Stimulated activated naive CD8-positive, alpha-beta T cell treated with anti-CD3 and anti-CD28 coated beads, Interleukin-15, amount 100 ng/mL, for 72 hours (primary cell): ENCODE measurements at regions not wholly inside any gene's neighbourhood (a gene's known extent, or its start where the extent isn't known, plus 50 kb on each side); places are given as distances from the start of the nearest gene placed in this dataset.
"Not testable (repeated sequence)": the region's sequence is repeated elsewhere in the genome, so short reads cannot be mapped to it uniquely, and the experiment has no call there.

Source experiments
- ATAC-seq: fragments of 150-1000 bp; cut with Tn5 transposase; 2 replicates; pipeline ENCODE4 v1.10.0; 2021; ENCODE audit warnings: mild to moderate bottlenecking, moderate library complexity
- DNase-seq, 2 donors: peaks; one replicate each; pipeline ENCODE4 v3.0.0; 2021 to 2022
- H3K27ac Mint-ChIP-seq, 2 donors: one replicate each; pipeline ENCODE4 v1.8.0; 2022; ENCODE audit warnings: mild to moderate bottlenecking in 2 of 2, mixed read lengths in 2 of 2, moderate library complexity in 2 of 2
- H3K27me3 Mint-ChIP-seq: one replicate; pipeline ENCODE4 v1.8.0; 2022; ENCODE audit warnings: mixed read lengths
- H3K4me1 Mint-ChIP-seq: one replicate; pipeline ENCODE4 v1.8.0; 2022; ENCODE audit warnings: mild to moderate bottlenecking, mixed read lengths
- H3K4me3 Mint-ChIP-seq, 2 donors: one replicate each; pipeline ENCODE4 v1.8.0; 2022; ENCODE audit warnings: mild to moderate bottlenecking in 2 of 2, mixed read lengths in 2 of 2, moderate library complexity in 1 of 2
- H3K9me3 Mint-ChIP-seq, 2 donors: one replicate each; pipeline ENCODE4 v1.8.0; 2022; ENCODE audit warnings: mixed read lengths in 2 of 2

- no peak overlapping the region for H3K4me3 Mint-ChIP-seq
- ATAC-seq (no peak), DNase-seq (no peak)
- H3K4me1 Mint-ChIP-seq, result no peaks in the 10 kb centered on the region
- peaks cover 16% of the 10 kb centered on the region for H3K27me3 Mint-ChIP-seq
- no peak overlapping the region for H3K27ac Mint-ChIP-seq
- H3K9me3 Mint-ChIP-seq, result no peaks in the 10 kb centered on the region
These were observed 54.9 kb upstream of the ZNF678 start for GRCh38 chr1:227508431-227508830.

- H3K9me3 Mint-ChIP-seq, ATAC-seq, H3K4me1 Mint-ChIP-seq, H3K27ac Mint-ChIP-seq, DNase-seq, H3K4me3 Mint-ChIP-seq, H3K27me3 Mint-ChIP-seq: not testable (repeated sequence)
These were observed 56.6 kb upstream of the ZNF678 start for GRCh38 chr1:227506490-227507393.

- H3K27me3 Mint-ChIP-seq, DNase-seq, H3K27ac Mint-ChIP-seq, H3K4me1 Mint-ChIP-seq, H3K9me3 Mint-ChIP-seq, H3K4me3 Mint-ChIP-seq, ATAC-seq: not testable (repeated sequence)
These were observed 67.3 kb upstream of the ZNF678 start for GRCh38 chr1:227496045-227496444.

GRCh38 chr1:227493863-227494551 lies 69.3 kb upstream of the ZNF678 start:
- H3K27me3 Mint-ChIP-seq, ATAC-seq, DNase-seq, H3K4me3 Mint-ChIP-seq, H3K4me1 Mint-ChIP-seq, H3K9me3 Mint-ChIP-seq, H3K27ac Mint-ChIP-seq: not testable (repeated sequence)

- peaks cover 5 to 12% of the 10 kb centered on the region in 2 donors for H3K9me3 Mint-ChIP-seq
- ATAC-seq (no peak), DNase-seq (no peak)
- H3K27ac Mint-ChIP-seq, result no peak overlapping the region
- no peaks in the 10 kb centered on the region for H3K27me3 Mint-ChIP-seq
- no peaks in the 10 kb centered on the region for H3K4me1 Mint-ChIP-seq
- no peak overlapping the region for H3K4me3 Mint-ChIP-seq
These were observed 72.9 kb upstream of the ZNF678 start for GRCh38 chr1:227490478-227490877.

GRCh38 chr1:227490001-227490400 lies 73.4 kb upstream of the ZNF678 start:
- peaks cover 5 to 12% of the 10 kb centered on the region in 2 donors for H3K9me3 Mint-ChIP-seq
- no peak for DNase-seq
- no peak overlapping the region for H3K4me3 Mint-ChIP-seq
- no peaks in the 10 kb centered on the region for H3K27me3 Mint-ChIP-seq
- H3K27ac Mint-ChIP-seq, result no peak overlapping the region
- H3K4me1 Mint-ChIP-seq, result no peaks in the 10 kb centered on the region
- ATAC-seq, result no peak

GRCh38 chr1:227489572-227489971 lies 73.8 kb upstream of the ZNF678 start:
- Mint-ChIP-seq H3K27me3 (no peaks in the 10 kb centered on the region), H3K9me3 (peaks cover 5 to 12% of the 10 kb centered on the region in 2 donors), H3K4me3 (no peak overlapping the region), H3K27ac (no peak overlapping the region), H3K4me1 (no peaks in the 10 kb centered on the region)
- DNase-seq (no peak), ATAC-seq (no peak)

GRCh38 chr1:227487606-227488005 lies 75.8 kb upstream of the ZNF678 start:
- Mint-ChIP-seq H3K9me3 (peaks cover 5 to 12% of the 10 kb centered on the region in 2 donors), H3K27ac (no peak overlapping the region), H3K27me3 (no peaks in the 10 kb centered on the region), H3K4me1 (no peaks in the 10 kb centered on the region), H3K4me3 (no peak overlapping the region)
- no peak for ATAC-seq
- no peak for DNase-seq

- Mint-ChIP-seq H3K4me1 (no peaks in the 10 kb centered on the region), H3K9me3 (peaks cover 5 to 12% of the 10 kb centered on the region in 2 donors), H3K4me3 (no peak overlapping the region), H3K27ac (no peak overlapping the region), H3K27me3 (no peaks in the 10 kb centered on the region)
- ATAC-seq, result no peak
- no peak for DNase-seq
These were observed 76.8 kb upstream of the ZNF678 start for GRCh38 chr1:227486559-227486958.

- peaks cover 37% of the 10 kb centered on the region for H3K27me3 Mint-ChIP-seq
- H3K4me1 Mint-ChIP-seq, result no peaks in the 10 kb centered on the region
- H3K4me3 Mint-ChIP-seq, result no peak overlapping the region
- ATAC-seq (no peak), DNase-seq (no peak)
- H3K27ac Mint-ChIP-seq, result no peak overlapping the region
- H3K9me3 Mint-ChIP-seq, result peaks cover 0 to under 1% of the 10 kb centered on the region in 2 donors
These were observed 81.4 kb upstream of the ZNF678 start for GRCh38 chr1:227482023-227482299.

GRCh38 chr1:227474072-227474471 lies 89.3 kb upstream of the ZNF678 start:
- not testable (repeated sequence) for DNase-seq, H3K27ac Mint-ChIP-seq, ATAC-seq, H3K4me1 Mint-ChIP-seq, H3K9me3 Mint-ChIP-seq, H3K4me3 Mint-ChIP-seq
- peaks cover 43% of the 10 kb centered on the region for H3K27me3 Mint-ChIP-seq

- Mint-ChIP-seq H3K27me3 (peaks cover 34% of the 10 kb centered on the region), H3K27ac (no peak overlapping the region), H3K9me3 (peaks cover 0 to 7% of the 10 kb centered on the region in 2 donors), H3K4me1 (no peaks in the 10 kb centered on the region), H3K4me3 (no peak overlapping the region)
- ATAC-seq, result no peak
- DNase-seq, result no peak
These were observed 90.6 kb upstream of the ZNF678 start for GRCh38 chr1:227472772-227473171.

GRCh38 chr1:227470688-227471087 lies 92.7 kb upstream of the ZNF678 start:
- DNase-seq (no peak), ATAC-seq (no peak)
- H3K4me3 Mint-ChIP-seq, result no peak overlapping the region
- no peak overlapping the region for H3K27ac Mint-ChIP-seq
- peaks cover 0 to 7% of the 10 kb centered on the region in 2 donors for H3K9me3 Mint-ChIP-seq
- H3K4me1 Mint-ChIP-seq, result no peaks in the 10 kb centered on the region
- peaks cover 13% of the 10 kb centered on the region for H3K27me3 Mint-ChIP-seq

- H3K4me3 Mint-ChIP-seq, result no peak overlapping the region
- ATAC-seq (no peak), DNase-seq (no peak)
- no peak overlapping the region for H3K27ac Mint-ChIP-seq
- H3K27me3 Mint-ChIP-seq, result peaks cover 3% of the 10 kb centered on the region
- H3K4me1 Mint-ChIP-seq, result no peaks in the 10 kb centered on the region
- peaks cover 0 to 7% of the 10 kb centered on the region in 2 donors for H3K9me3 Mint-ChIP-seq
These were observed 93.6 kb upstream of the ZNF678 start for GRCh38 chr1:227469708-227470107.

- no peak overlapping the region for H3K4me3 Mint-ChIP-seq
- peaks cover 0 to 7% of the 10 kb centered on the region in 2 donors for H3K9me3 Mint-ChIP-seq
- ATAC-seq (no peak), DNase-seq (no peak)
- H3K4me1 Mint-ChIP-seq, result no peaks in the 10 kb centered on the region
- no peaks in the 10 kb centered on the region for H3K27me3 Mint-ChIP-seq
- no peak overlapping the region for H3K27ac Mint-ChIP-seq
These were observed 97.2 kb upstream of the ZNF678 start for GRCh38 chr1:227466039-227466645.

GRCh38 chr1:227465256-227465655 lies 98.1 kb upstream of the ZNF678 start:
- no peak for DNase-seq
- Mint-ChIP-seq H3K27me3 (no peaks in the 10 kb centered on the region), H3K27ac (no peak overlapping the region), H3K4me1 (no peaks in the 10 kb centered on the region), H3K9me3 (peaks cover 0 to 1% of the 10 kb centered on the region in 2 donors), H3K4me3 (no peak overlapping the region)
- ATAC-seq, result no peak
